ENCODE measurements at regions not wholly inside any gene's neighbourhood (a gene's known extent, or its start where the extent isn't known, plus 50 kb on each side); places are given as distances from the start of the nearest gene placed in this dataset.

- POLR2A ChIA-PET: no interaction called here
- H3K9me3 ChIP-seq (ENCODE audit: control insufficient read depth in 2 of 3, low read length in 3 of 3): no peaks in the 10 kb centered on the region
- DNase-seq: no peak
- Mint-ChIP-seq H3K27ac (no peak overlapping the region), H3K9me3 (no peaks in the 10 kb centered on the region), H3K36me3 (no peaks in the 10 kb centered on the region), H3K4me3 (no peak overlapping the region), H3K27me3 (peaks cover 14 to 43% (median 40%) of the 10 kb centered on the region in 5 donors), H3K4me1 (peaks cover 0 to 3% (median 0%) of the 10 kb centered on the region in 7 donors)
- H3K27me3 ChIP-seq (ENCODE audit: control insufficient read depth in 2 of 2, insufficient read depth in 2 of 2, low read length in 2 of 2): no peaks in the 10 kb centered on the region
- H3K4me3 ChIP-seq (ENCODE audit: low read length): no peak overlapping the region
- H3K4me1 ChIP-seq (ENCODE audit: control insufficient read depth in 2 of 2, insufficient read depth in 2 of 2, low read length in 2 of 2): no peaks in the 10 kb centered on the region
- no peak overlapping the region for H3K27ac ChIP-seq (ENCODE audit: low read depth, low read length)
- intact Hi-C loops (cut with micrococcal nuclease): no loop called here
- CTCF ChIA-PET: no interaction called here
- no peaks in the 10 kb centered on the region for H3K36me3 ChIP-seq (ENCODE audit: control insufficient read depth in 2 of 3, insufficient read depth in 3 of 3, low read length in 3 of 3)
- no peak for ATAC-seq
Observed at GRCh38 chr2:235132651-235133050, 180.8 kb downstream of the SH3BP4 start.

GRCh38 chr2:235133837-235134236 lies 182.0 kb downstream of the SH3BP4 start:
- ChIA-PET CTCF (no interaction called here), POLR2A (no interaction called here)
- H3K27ac Mint-ChIP-seq: no peak overlapping the region
- H3K9me3 ChIP-seq (ENCODE audit: control insufficient read depth in 2 of 3, low read length in 3 of 3): no peaks in the 10 kb centered on the region
- no peak overlapping the region for H3K27ac ChIP-seq (ENCODE audit: low read depth, low read length)
- no peak for DNase-seq
- H3K36me3 ChIP-seq (ENCODE audit: control insufficient read depth in 2 of 3, insufficient read depth in 3 of 3, low read length in 3 of 3): no peaks in the 10 kb centered on the region
- H3K4me1 ChIP-seq (ENCODE audit: control insufficient read depth in 2 of 2, insufficient read depth in 2 of 2, low read length in 2 of 2): no peaks in the 10 kb centered on the region
- intact Hi-C loops (cut with micrococcal nuclease): no loop called here
- H3K36me3 Mint-ChIP-seq: no peaks in the 10 kb centered on the region
- ATAC-seq: no peak
- peaks cover 0 to 3% (median 0%) of the 10 kb centered on the region in 7 donors for H3K4me1 Mint-ChIP-seq
- H3K9me3 Mint-ChIP-seq: no peaks in the 10 kb centered on the region
- H3K4me3 ChIP-seq (ENCODE audit: low read length): no peak overlapping the region
- peaks cover 13 to 44% (median 43%) of the 10 kb centered on the region in 5 donors for H3K27me3 Mint-ChIP-seq
- H3K27me3 ChIP-seq (ENCODE audit: control insufficient read depth in 2 of 2, insufficient read depth in 2 of 2, low read length in 2 of 2): no peaks in the 10 kb centered on the region
- H3K4me3 Mint-ChIP-seq: no peak overlapping the region

GRCh38 chr2:235134420-235134819 lies 182.6 kb downstream of the SH3BP4 start:
- Histone ChIP-seq H3K4me1 (ENCODE audit: control insufficient read depth in 2 of 2, insufficient read depth in 2 of 2, low read length in 2 of 2) (no peaks in the 10 kb centered on the region), H3K27ac (ENCODE audit: low read depth, low read length) (no peak overlapping the region), H3K9me3 (ENCODE audit: control insufficient read depth in 2 of 3, low read length in 3 of 3) (no peaks in the 10 kb centered on the region), H3K36me3 (ENCODE audit: control insufficient read depth in 2 of 3, insufficient read depth in 3 of 3, low read length in 3 of 3) (no peaks in the 10 kb centered on the region), H3K27me3 (ENCODE audit: control insufficient read depth in 2 of 2, insufficient read depth in 2 of 2, low read length in 2 of 2) (no peaks in the 10 kb centered on the region), H3K4me3 (ENCODE audit: low read length) (no peak overlapping the region)
- intact Hi-C loops (cut with micrococcal nuclease): no loop called here
- H3K4me1 Mint-ChIP-seq: peaks cover 0 to 3% (median 0%) of the 10 kb centered on the region in 7 donors
- ATAC-seq (no peak), DNase-seq (no peak)
- POLR2A ChIA-PET: no interaction called here
- no peaks in the 10 kb centered on the region for H3K36me3 Mint-ChIP-seq
- H3K27ac Mint-ChIP-seq: no peak overlapping the region
- H3K9me3 Mint-ChIP-seq: no peaks in the 10 kb centered on the region
- no peak overlapping the region for H3K4me3 Mint-ChIP-seq
- CTCF ChIA-PET: interaction anchor here (0.6 kb wide), 1 partner anchor 460 kb away, joined by 9 read pairs; no protein-coding TSS in a partner anchor
- H3K27me3 Mint-ChIP-seq: peaks cover 13 to 43% (median 39%) of the 10 kb centered on the region in 5 donors

GRCh38 chr2:235135195-235135965 lies 183.6 kb downstream of the SH3BP4 start:
- DNase-seq (no peak), ATAC-seq (no peak)
- Mint-ChIP-seq H3K9me3 (no peaks in the 10 kb centered on the region), H3K27ac (no peak overlapping the region), H3K27me3 (peaks cover 13 to 43% (median 39%) of the 10 kb centered on the region in 5 donors), H3K4me1 (peaks cover 0 to 3% (median 0%) of the 10 kb centered on the region in 7 donors), H3K4me3 (no peak overlapping the region), H3K36me3 (no peaks in the 10 kb centered on the region)
- no peak overlapping the region for H3K4me3 ChIP-seq (ENCODE audit: low read length)
- H3K36me3 ChIP-seq (ENCODE audit: control insufficient read depth in 2 of 3, insufficient read depth in 3 of 3, low read length in 3 of 3): no peaks in the 10 kb centered on the region
- intact Hi-C loops (cut with micrococcal nuclease): no loop called here
- no peaks in the 10 kb centered on the region for H3K4me1 ChIP-seq (ENCODE audit: control insufficient read depth in 2 of 2, insufficient read depth in 2 of 2, low read length in 2 of 2)
- H3K9me3 ChIP-seq (ENCODE audit: control insufficient read depth in 2 of 3, low read length in 3 of 3): no peaks in the 10 kb centered on the region
- ChIA-PET CTCF (interaction anchor here (0.6 kb wide), 1 partner anchor 460 kb away, joined by 9 read pairs; no protein-coding TSS in a partner anchor), POLR2A (no interaction called here)
- no peaks in the 10 kb centered on the region for H3K27me3 ChIP-seq (ENCODE audit: control insufficient read depth in 2 of 2, insufficient read depth in 2 of 2, low read length in 2 of 2)
- H3K27ac ChIP-seq (ENCODE audit: low read depth, low read length): no peak overlapping the region

- H3K36me3 ChIP-seq (ENCODE audit: control insufficient read depth in 2 of 3, insufficient read depth in 3 of 3, low read length in 3 of 3): no peaks in the 10 kb centered on the region
- CTCF ChIA-PET: no interaction called here
- no peak overlapping the region for H3K27ac ChIP-seq (ENCODE audit: low read depth, low read length)
- Mint-ChIP-seq H3K9me3 (no peaks in the 10 kb centered on the region), H3K36me3 (no peaks in the 10 kb centered on the region), H3K27ac (no peak overlapping the region), H3K4me1 (peaks cover 0 to 3% (median 0%) of the 10 kb centered on the region in 7 donors), H3K27me3 (peaks cover 13 to 44% (median 35%) of the 10 kb centered on the region in 5 donors), H3K4me3 (no peak overlapping the region)
- ATAC-seq (no peak), DNase-seq (peak in 3 of 9 donors; percentile 3 to 35 (median 16))
- POLR2A ChIA-PET: no interaction called here
- no peaks in the 10 kb centered on the region for H3K27me3 ChIP-seq (ENCODE audit: control insufficient read depth in 2 of 2, insufficient read depth in 2 of 2, low read length in 2 of 2)
- intact Hi-C loops (cut with micrococcal nuclease): no loop called here
- no peak overlapping the region for H3K4me3 ChIP-seq (ENCODE audit: low read length)
- H3K9me3 ChIP-seq (ENCODE audit: control insufficient read depth in 2 of 3, low read length in 3 of 3): no peaks in the 10 kb centered on the region
- no peaks in the 10 kb centered on the region for H3K4me1 ChIP-seq (ENCODE audit: control insufficient read depth in 2 of 2, insufficient read depth in 2 of 2, low read length in 2 of 2)
Observed at GRCh38 chr2:235135990-235136561, 184.3 kb downstream of the SH3BP4 start.

GRCh38 chr2:235138339-235138738 lies 186.5 kb downstream of the SH3BP4 start:
- Mint-ChIP-seq H3K4me3 (no peak overlapping the region), H3K4me1 (peaks cover 0 to 3% (median 0%) of the 10 kb centered on the region in 7 donors), H3K27ac (no peak overlapping the region), H3K9me3 (peaks cover 0 to 3% (median 0%) of the 10 kb centered on the region in 11 donors), H3K27me3 (peaks cover 13 to 39% (median 23%) of the 10 kb centered on the region in 5 donors), H3K36me3 (no peaks in the 10 kb centered on the region)
- H3K9me3 ChIP-seq (ENCODE audit: control insufficient read depth in 2 of 3, low read length in 3 of 3): no peaks in the 10 kb centered on the region
- no peaks in the 10 kb centered on the region for H3K27me3 ChIP-seq (ENCODE audit: control insufficient read depth in 2 of 2, insufficient read depth in 2 of 2, low read length in 2 of 2)
- DNase-seq (no peak), ATAC-seq (no peak)
- H3K4me3 ChIP-seq (ENCODE audit: low read length): no peak overlapping the region
- intact Hi-C loops (cut with micrococcal nuclease): no loop called here
- H3K4me1 ChIP-seq (ENCODE audit: control insufficient read depth in 2 of 2, insufficient read depth in 2 of 2, low read length in 2 of 2): no peaks in the 10 kb centered on the region
- ChIA-PET CTCF (no interaction called here), POLR2A (no interaction called here)
- no peaks in the 10 kb centered on the region for H3K36me3 ChIP-seq (ENCODE audit: control insufficient read depth in 2 of 3, insufficient read depth in 3 of 3, low read length in 3 of 3)
- no peak overlapping the region for H3K27ac ChIP-seq (ENCODE audit: low read depth, low read length)
